ENCODE measurements at regions not wholly inside any gene's neighbourhood (a gene's known extent, or its start where the extent isn't known, plus 50 kb on each side); places are given as distances from the start of the nearest gene placed in this dataset.

- TF ChIP-seq ZNF462 (CRISPR knock-in tag; IDR thresholded peaks at IDR 0.05) (no peak), POLR2AphosphoS5 (IDR thresholded peaks at IDR 0.05; ENCODE audit: low read depth) (no peak), ZNF114 (CRISPR knock-in tag; IDR thresholded peaks at IDR 0.05) (no peak), CREB1 (CRISPR knock-in tag; IDR thresholded peaks at IDR 0.05; ENCODE audit: low read depth) (no peak), EZH2 (IDR thresholded peaks at IDR 0.05; ENCODE audit: low read depth, unreplicated experiment) (no peak)
- TF ChIP-seq, protein P1, sequence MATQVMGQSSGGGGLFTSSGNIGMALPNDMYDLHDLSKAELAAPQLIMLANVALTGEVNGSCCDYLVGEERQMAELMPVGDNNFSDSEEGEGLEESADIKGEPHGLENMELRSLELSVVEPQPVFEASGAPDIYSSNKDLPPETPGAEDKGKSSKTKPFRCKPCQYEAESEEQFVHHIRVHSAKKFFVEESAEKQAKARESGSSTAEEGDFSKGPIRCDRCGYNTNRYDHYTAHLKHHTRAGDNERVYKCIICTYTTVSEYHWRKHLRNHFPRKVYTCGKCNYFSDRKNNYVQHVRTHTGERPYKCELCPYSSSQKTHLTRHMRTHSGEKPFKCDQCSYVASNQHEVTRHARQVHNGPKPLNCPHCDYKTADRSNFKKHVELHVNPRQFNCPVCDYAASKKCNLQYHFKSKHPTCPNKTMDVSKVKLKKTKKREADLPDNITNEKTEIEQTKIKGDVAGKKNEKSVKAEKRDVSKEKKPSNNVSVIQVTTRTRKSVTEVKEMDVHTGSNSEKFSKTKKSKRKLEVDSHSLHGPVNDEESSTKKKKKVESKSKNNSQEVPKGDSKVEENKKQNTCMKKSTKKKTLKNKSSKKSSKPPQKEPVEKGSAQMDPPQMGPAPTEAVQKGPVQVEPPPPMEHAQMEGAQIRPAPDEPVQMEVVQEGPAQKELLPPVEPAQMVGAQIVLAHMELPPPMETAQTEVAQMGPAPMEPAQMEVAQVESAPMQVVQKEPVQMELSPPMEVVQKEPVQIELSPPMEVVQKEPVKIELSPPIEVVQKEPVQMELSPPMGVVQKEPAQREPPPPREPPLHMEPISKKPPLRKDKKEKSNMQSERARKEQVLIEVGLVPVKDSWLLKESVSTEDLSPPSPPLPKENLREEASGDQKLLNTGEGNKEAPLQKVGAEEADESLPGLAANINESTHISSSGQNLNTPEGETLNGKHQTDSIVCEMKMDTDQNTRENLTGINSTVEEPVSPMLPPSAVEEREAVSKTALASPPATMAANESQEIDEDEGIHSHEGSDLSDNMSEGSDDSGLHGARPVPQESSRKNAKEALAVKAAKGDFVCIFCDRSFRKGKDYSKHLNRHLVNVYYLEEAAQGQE (IDR thresholded peaks at IDR 0.05; ENCODE audit: unreplicated experiment) = no peak
These were observed 60.8 kb upstream of the XAGE1B start (continued) for GRCh38 chrX:52577464-52578173.
